H1 (cell line): ENCODE measurements at regions not wholly inside any gene's neighbourhood (a gene's known extent, or its start where the extent isn't known, plus 50 kb on each side); places are given as distances from the start of the nearest gene placed in this dataset.

Source experiments
- CBX8 ChIP-seq: fragments of 300-800, 300-1000 bp; sonication (generic); IDR thresholded peaks from 2 replicates; pipeline ENCODE4 v1.7.1; 2016; ENCODE audit warnings: low read depth, low read length, borderline replicate concordance

- no peak for TF ChIP-seq CBX8
Observed at GRCh38 chr20:19932170-19932667, 84.9 kb upstream of the NAA20 start (continued).
